ENCODE measurements at regions not wholly inside any gene's neighbourhood (a gene's known extent, or its start where the extent isn't known, plus 50 kb on each side); places are given as distances from the start of the nearest gene placed in this dataset.
"Not testable (repeated sequence)": the region's sequence is repeated elsewhere in the genome, so short reads cannot be mapped to it uniquely, and the experiment has no call there.

- no peak for DNase-seq (ENCODE audit: low spot score)
These were observed 260.2 kb downstream of the XPNPEP1 start for GRCh38 chr10:109663122-109663521.

- DNase-seq (ENCODE audit: low spot score): not testable (repeated sequence)
These were observed 270.7 kb downstream of the XPNPEP1 start for GRCh38 chr10:109652612-109653011.

- DNase-seq (ENCODE audit: low spot score): no peak
These were observed 273.1 kb downstream of the XPNPEP1 start for GRCh38 chr10:109650228-109650627.

- no peak for DNase-seq (ENCODE audit: low spot score)
These were observed 275.7 kb downstream of the XPNPEP1 start for GRCh38 chr10:109647627-109648026.

- DNase-seq (ENCODE audit: low spot score): no peak
These were observed 289.5 kb downstream of the XPNPEP1 start for GRCh38 chr10:109633846-109634245.

- not testable (repeated sequence) for DNase-seq (ENCODE audit: low spot score)
These were observed 290.3 kb downstream of the XPNPEP1 start for GRCh38 chr10:109633017-109633416.

- DNase-seq (ENCODE audit: low spot score): no peak
These were observed 298.4 kb downstream of the XPNPEP1 start for GRCh38 chr10:109624939-109625338.

GRCh38 chr10:109622566-109622965 lies 300.7 kb downstream of the XPNPEP1 start:
- DNase-seq (ENCODE audit: low spot score): no peak

GRCh38 chr10:109620396-109620795 lies 302.9 kb downstream of the XPNPEP1 start:
- DNase-seq (ENCODE audit: low spot score): no peak

GRCh38 chr10:109619914-109620313 lies 303.4 kb downstream of the XPNPEP1 start:
- no peak for DNase-seq (ENCODE audit: low spot score)

- DNase-seq (ENCODE audit: low spot score): no peak
These were observed 304.6 kb downstream of the XPNPEP1 start for GRCh38 chr10:109618748-109619147.

- no peak for DNase-seq (ENCODE audit: low spot score)
These were observed 305.0 kb downstream of the XPNPEP1 start for GRCh38 chr10:109618301-109618700.

GRCh38 chr10:109616359-109616980 lies 306.8 kb downstream of the XPNPEP1 start:
- no peak for DNase-seq (ENCODE audit: low spot score)

- not testable (repeated sequence) for DNase-seq (ENCODE audit: low spot score)
These were observed 328.0 kb downstream of the XPNPEP1 start for GRCh38 chr10:109595356-109595755.

- no peak for DNase-seq (ENCODE audit: low spot score)
These were observed 329.6 kb downstream of the XPNPEP1 start for GRCh38 chr10:109593682-109594081.

- DNase-seq (ENCODE audit: low spot score): no peak
These were observed 330.9 kb downstream of the XPNPEP1 start for GRCh38 chr10:109592391-109592790.

GRCh38 chr10:109591601-109592000 lies 331.7 kb downstream of the XPNPEP1 start:
- no peak for DNase-seq (ENCODE audit: low spot score)

- no peak for DNase-seq (ENCODE audit: low spot score)
These were observed 335.1 kb downstream of the XPNPEP1 start for GRCh38 chr10:109588259-109588658.

GRCh38 chr10:109587366-109587765 lies 335.9 kb downstream of the XPNPEP1 start:
- DNase-seq (ENCODE audit: low spot score): no peak

- DNase-seq (ENCODE audit: low spot score): no peak
These were observed 366.9 kb downstream of the XPNPEP1 start for GRCh38 chr10:109556399-109556798.

- not testable (repeated sequence) for DNase-seq (ENCODE audit: low spot score)
These were observed 381.2 kb downstream of the XPNPEP1 start for GRCh38 chr10:109542050-109542603.

GRCh38 chr10:109534193-109534592 lies 389.1 kb downstream of the XPNPEP1 start:
- DNase-seq (ENCODE audit: low spot score): no peak

- DNase-seq (ENCODE audit: low spot score): no peak
These were observed 394.1 kb downstream of the XPNPEP1 start for GRCh38 chr10:109529258-109529657.

GRCh38 chr10:109517748-109518147 lies 405.6 kb downstream of the XPNPEP1 start:
- no peak for DNase-seq (ENCODE audit: low spot score)

All from mucosa of gallbladder (tissue), 1 donor.